ENCODE measurements at regions not wholly inside any gene's neighbourhood (a gene's known extent, or its start where the extent isn't known, plus 50 kb on each side); places are given as distances from the start of the nearest gene placed in this dataset.

GRCh38 chr17:14873996-14874395, 391.1 kb downstream of the PMP22 start:
- no peak for DNase-seq

- DNase-seq: no peak
These were observed 391.6 kb downstream of the PMP22 start for GRCh38 chr17:14873540-14873939.

GRCh38 chr17:14871921-14872320, 393.2 kb downstream of the PMP22 start:
- DNase-seq: no peak

GRCh38 chr17:14866266-14866665, 398.9 kb downstream of the PMP22 start:
- no peak for DNase-seq

- no peak for DNase-seq
These were observed 401.0 kb downstream of the PMP22 start for GRCh38 chr17:14864127-14864526.

- DNase-seq: no peak
These were observed 405.6 kb downstream of the PMP22 start for GRCh38 chr17:14859542-14859941.

GRCh38 chr17:14856176-14856575, 408.9 kb downstream of the PMP22 start:
- no peak for DNase-seq

GRCh38 chr17:14854691-14855090, 410.4 kb downstream of the PMP22 start:
- no peak for DNase-seq

GRCh38 chr17:14845591-14846281, 419.4 kb downstream of the PMP22 start:
- no peak for DNase-seq

- no peak for DNase-seq
These were observed 421.9 kb downstream of the PMP22 start for GRCh38 chr17:14843086-14843795.

- DNase-seq: no peak
These were observed 424.4 kb downstream of the PMP22 start for GRCh38 chr17:14840616-14841231.

GRCh38 chr17:14838567-14838966, 426.6 kb downstream of the PMP22 start:
- DNase-seq: no peak

GRCh38 chr17:14833201-14833785, 431.8 kb downstream of the PMP22 start:
- no peak for DNase-seq

GRCh38 chr17:14831491-14831890, 433.6 kb downstream of the PMP22 start:
- DNase-seq: no peak

GRCh38 chr17:14827396-14827919, 437.7 kb downstream of the PMP22 start:
- no peak for DNase-seq

GRCh38 chr17:14826358-14826757, 438.8 kb downstream of the PMP22 start:
- no peak for DNase-seq

- DNase-seq: no peak
These were observed 446.7 kb downstream of the PMP22 start for GRCh38 chr17:14818469-14818868.

GRCh38 chr17:14815079-14815478, 450.0 kb downstream of the PMP22 start:
- no peak for DNase-seq

GRCh38 chr17:14813649-14814370, 451.3 kb downstream of the PMP22 start:
- peak; percentile 41 for DNase-seq

GRCh38 chr17:14808425-14808824, 456.7 kb downstream of the PMP22 start:
- no peak for DNase-seq

- DNase-seq: no peak
These were observed 459.8 kb downstream of the PMP22 start for GRCh38 chr17:14805348-14805747.

GRCh38 chr17:14803826-14804225, 461.3 kb downstream of the PMP22 start:
- no peak for DNase-seq

- DNase-seq: no peak
These were observed 467.3 kb downstream of the PMP22 start for GRCh38 chr17:14797801-14798200.

Data from OCI-M1 (cell line).